Vagina (tissue), 2 donors: ENCODE measurements at regions not wholly inside any gene's neighbourhood (a gene's known extent, or its start where the extent isn't known, plus 50 kb on each side); places are given as distances from the start of the nearest gene placed in this dataset.

Source experiments
- CTCF ChIP-seq, 3 experiments: fragments of 450-650 bp in 2 of 3; fragments of 200-600 bp in 1 of 3; sonication (generic) in 1 of 3; IDR thresholded peaks; one replicate each; pipeline ENCODE4 v1.5.1; 2017 to 2019; ENCODE audit warnings: antibody characterized with exemption in 3 of 3, mild to moderate bottlenecking in 2 of 3, moderate library complexity in 2 of 3
- POLR2A ChIP-seq, 2 donors: fragments of 450-650 bp; IDR thresholded peaks; one replicate each; pipeline ENCODE4 v1.6.1; 2017; ENCODE audit warnings: antibody characterized with exemption in 2 of 2, mild to moderate bottlenecking in 2 of 2, moderate library complexity in 2 of 2
- POLR2AphosphoS5 ChIP-seq, 2 donors: sonication (generic); formaldehyde crosslinking; IDR thresholded peaks; one replicate each; pipeline ENCODE4 v1.9.0; 2017; ENCODE audit warnings: antibody characterized with exemption in 2 of 2, mild to moderate bottlenecking in 2 of 2, low read depth in 1 of 2; ENCODE audit not compliant: insufficient read depth in 1 of 2

- TF ChIP-seq CTCF (IDR thresholded peaks at IDR 0.05) (no peak), POLR2A (IDR thresholded peaks at IDR 0.05) (no peak), POLR2AphosphoS5 (IDR thresholded peaks at IDR 0.05; ENCODE audit: insufficient read depth in 1 of 2, low read depth in 1 of 2) (no peak)
Observed at GRCh38 chr2:111708476-111709180, 175.4 kb downstream of the ANAPC1 start.
